Activated CD4-positive, alpha-beta T cell treated with anti-CD3 and anti-CD28 coated beads, Interleukin-2, amount 10 ng/mL, durations not matched to agents 24 days and 14 days (primary cell): ENCODE measurements at regions not wholly inside any gene's neighbourhood (a gene's known extent, or its start where the extent isn't known, plus 50 kb on each side); places are given as distances from the start of the nearest gene placed in this dataset.

Source experiments
- DNase-seq: peaks from one replicate; pipeline ENCODE4 v3.0.0; 2022
- H3K27ac Mint-ChIP-seq: one replicate; pipeline ENCODE4 v1.8.0; 2022; ENCODE audit warnings: mild to moderate bottlenecking, mixed read lengths
- H3K27me3 Mint-ChIP-seq: one replicate; pipeline ENCODE4 v1.8.0; 2022; ENCODE audit warnings: mixed read lengths
- H3K36me3 Mint-ChIP-seq: one replicate; pipeline ENCODE4 v1.8.0; 2022; ENCODE audit warnings: low read depth, mild to moderate bottlenecking, mixed read lengths
- H3K4me1 Mint-ChIP-seq: one replicate; pipeline ENCODE4 v1.8.0; 2021; ENCODE audit warnings: mixed read lengths
- H3K4me3 Mint-ChIP-seq: one replicate; pipeline ENCODE4 v1.8.0; 2022; ENCODE audit warnings: mild to moderate bottlenecking, moderate library complexity, mixed read lengths
- H3K9me3 Mint-ChIP-seq: one replicate; pipeline ENCODE4 v1.8.0; 2021; ENCODE audit warnings: mixed read lengths
- intact Hi-C: fragments of 100-400 bp; cut with micrococcal nuclease; formaldehyde crosslinking; loops from one replicate; pipeline ENCODE4 v1.15.1; 2023

- intact Hi-C loops, result no loop called here
- Mint-ChIP-seq H3K27ac (no peak overlapping the region), H3K9me3 (no peaks in the 10 kb centered on the region), H3K36me3 (no peaks in the 10 kb centered on the region), H3K4me3 (no peak overlapping the region), H3K27me3 (no peaks in the 10 kb centered on the region), H3K4me1 (no peaks in the 10 kb centered on the region)
- no peak for DNase-seq
These were observed 762.8 kb upstream of the WWC1 start for GRCh38 chr5:167528651-167529050.

GRCh38 chr5:167530548-167530947 is 760.9 kb upstream of the WWC1 start:
- Mint-ChIP-seq H3K9me3 (no peaks in the 10 kb centered on the region), H3K27ac (no peak overlapping the region), H3K4me1 (no peaks in the 10 kb centered on the region)

GRCh38 chr5:167533814-167534795 is 757.3 kb upstream of the WWC1 start:
- Mint-ChIP-seq H3K9me3 (no peaks in the 10 kb centered on the region), H3K4me1 (no peaks in the 10 kb centered on the region), H3K36me3 (no peaks in the 10 kb centered on the region), H3K27ac (no peak overlapping the region), H3K4me3 (no peak overlapping the region), H3K27me3 (no peaks in the 10 kb centered on the region)
- intact Hi-C loops, result no loop called here
- DNase-seq, result no peak

More at GRCh38 chr5:167530548-167530947, 760.9 kb upstream of the WWC1 start:
- intact Hi-C loops, result no loop called here
- no peaks in the 10 kb centered on the region for H3K27me3 Mint-ChIP-seq
- no peaks in the 10 kb centered on the region for H3K36me3 Mint-ChIP-seq
- no peak for DNase-seq
- no peak overlapping the region for H3K4me3 Mint-ChIP-seq

GRCh38 chr5:167539747-167540146 is 751.7 kb upstream of the WWC1 start:
- no peak overlapping the region for H3K4me3 Mint-ChIP-seq
- intact Hi-C loops, result no loop called here

GRCh38 chr5:167546270-167546669 is 745.2 kb upstream of the WWC1 start:
- H3K9me3 Mint-ChIP-seq, result no peaks in the 10 kb centered on the region

More at GRCh38 chr5:167539747-167540146, 751.7 kb upstream of the WWC1 start:
- H3K9me3 Mint-ChIP-seq, result no peaks in the 10 kb centered on the region
- DNase-seq, result no peak
- H3K27me3 Mint-ChIP-seq, result no peaks in the 10 kb centered on the region
- no peak overlapping the region for H3K27ac Mint-ChIP-seq
- H3K36me3 Mint-ChIP-seq, result no peaks in the 10 kb centered on the region
- no peaks in the 10 kb centered on the region for H3K4me1 Mint-ChIP-seq

GRCh38 chr5:167552356-167552755 is 739.1 kb upstream of the WWC1 start:
- no peak for DNase-seq
- Mint-ChIP-seq H3K4me3 (no peak overlapping the region), H3K27ac (no peak overlapping the region), H3K9me3 (no peaks in the 10 kb centered on the region), H3K4me1 (no peaks in the 10 kb centered on the region), H3K36me3 (no peaks in the 10 kb centered on the region), H3K27me3 (no peaks in the 10 kb centered on the region)
- intact Hi-C loops, result no loop called here

More at GRCh38 chr5:167546270-167546669, 745.2 kb upstream of the WWC1 start:
- intact Hi-C loops, result no loop called here
- no peaks in the 10 kb centered on the region for H3K4me1 Mint-ChIP-seq
- DNase-seq, result no peak
- no peak overlapping the region for H3K27ac Mint-ChIP-seq
- no peaks in the 10 kb centered on the region for H3K27me3 Mint-ChIP-seq
- H3K4me3 Mint-ChIP-seq, result no peak overlapping the region
- no peaks in the 10 kb centered on the region for H3K36me3 Mint-ChIP-seq

- no peak overlapping the region for H3K4me3 Mint-ChIP-seq
- H3K36me3 Mint-ChIP-seq, result no peaks in the 10 kb centered on the region
- H3K9me3 Mint-ChIP-seq, result no peaks in the 10 kb centered on the region
- H3K27me3 Mint-ChIP-seq, result no peaks in the 10 kb centered on the region
- intact Hi-C loops, result no loop called here
- no peak overlapping the region for H3K27ac Mint-ChIP-seq
- H3K4me1 Mint-ChIP-seq, result no peaks in the 10 kb centered on the region
- no peak for DNase-seq
These were observed 737.9 kb upstream of the WWC1 start for GRCh38 chr5:167553511-167553910.

GRCh38 chr5:167554564-167555290 is 736.7 kb upstream of the WWC1 start:
- DNase-seq, result no peak

GRCh38 chr5:167555565-167556166 is 735.8 kb upstream of the WWC1 start:
- H3K4me1 Mint-ChIP-seq, result no peaks in the 10 kb centered on the region
- H3K36me3 Mint-ChIP-seq, result no peaks in the 10 kb centered on the region
- H3K27ac Mint-ChIP-seq, result no peak overlapping the region
- intact Hi-C loops, result no loop called here
- H3K9me3 Mint-ChIP-seq, result no peaks in the 10 kb centered on the region
- no peaks in the 10 kb centered on the region for H3K27me3 Mint-ChIP-seq
- no peak for DNase-seq
- H3K4me3 Mint-ChIP-seq, result no peak overlapping the region

More at GRCh38 chr5:167554564-167555290, 736.7 kb upstream of the WWC1 start:
- Mint-ChIP-seq H3K9me3 (no peaks in the 10 kb centered on the region), H3K4me1 (no peaks in the 10 kb centered on the region), H3K27ac (no peak overlapping the region), H3K4me3 (no peak overlapping the region), H3K27me3 (no peaks in the 10 kb centered on the region), H3K36me3 (no peaks in the 10 kb centered on the region)
- intact Hi-C loops, result no loop called here

GRCh38 chr5:167557359-167557758 is 734.1 kb upstream of the WWC1 start:
- Mint-ChIP-seq H3K36me3 (no peaks in the 10 kb centered on the region), H3K9me3 (no peaks in the 10 kb centered on the region), H3K4me1 (no peaks in the 10 kb centered on the region), H3K4me3 (no peak overlapping the region), H3K27me3 (no peaks in the 10 kb centered on the region), H3K27ac (no peak overlapping the region)
- no peak for DNase-seq
- intact Hi-C loops, result no loop called here

GRCh38 chr5:167561796-167562195 is 729.6 kb upstream of the WWC1 start:
- Mint-ChIP-seq H3K27ac (no peak overlapping the region), H3K4me3 (no peak overlapping the region), H3K27me3 (no peaks in the 10 kb centered on the region), H3K36me3 (no peaks in the 10 kb centered on the region), H3K9me3 (no peaks in the 10 kb centered on the region), H3K4me1 (no peaks in the 10 kb centered on the region)
- intact Hi-C loops, result no loop called here
- no peak for DNase-seq

GRCh38 chr5:167564275-167564674 is 727.2 kb upstream of the WWC1 start:
- Mint-ChIP-seq H3K9me3 (no peaks in the 10 kb centered on the region), H3K27me3 (no peaks in the 10 kb centered on the region), H3K4me3 (no peak overlapping the region), H3K27ac (no peak overlapping the region), H3K4me1 (no peaks in the 10 kb centered on the region), H3K36me3 (no peaks in the 10 kb centered on the region)
- intact Hi-C loops, result no loop called here
- DNase-seq, result no peak

GRCh38 chr5:167565189-167565954 is 726.1 kb upstream of the WWC1 start:
- Mint-ChIP-seq H3K36me3 (no peaks in the 10 kb centered on the region), H3K4me3 (no peak overlapping the region), H3K27me3 (no peaks in the 10 kb centered on the region), H3K9me3 (no peaks in the 10 kb centered on the region), H3K27ac (no peak overlapping the region), H3K4me1 (no peaks in the 10 kb centered on the region)
- intact Hi-C loops, result no loop called here
- no peak for DNase-seq
